Endothelial cell (in vitro differentiated cells): ENCODE measurements at regions not wholly inside any gene's neighbourhood (a gene's known extent, or its start where the extent isn't known, plus 50 kb on each side); places are given as distances from the start of the nearest gene placed in this dataset.

ENCODE experiments used
- DNase-seq: peaks from one replicate; pipeline ENCODE4 v3.0.0; 2021; ENCODE audit warnings: low spot score
- H3K27ac Mint-ChIP-seq: one replicate; pipeline ENCODE4 v1.8.0; 2021; ENCODE audit warnings: mixed read lengths, inconsistent platforms; ENCODE audit not compliant: unreplicated experiment
- H3K27me3 Mint-ChIP-seq: one replicate; pipeline ENCODE4 v1.8.0; 2021; ENCODE audit warnings: mild to moderate bottlenecking, moderate library complexity, mixed read lengths, inconsistent platforms; ENCODE audit not compliant: unreplicated experiment
- H3K36me3 Mint-ChIP-seq: one replicate; pipeline ENCODE4 v1.8.0; 2021; ENCODE audit warnings: mild to moderate bottlenecking, low read depth, mixed read lengths, inconsistent platforms; ENCODE audit not compliant: unreplicated experiment
- H3K4me1 Mint-ChIP-seq: one replicate; pipeline ENCODE4 v1.8.0; 2021; ENCODE audit warnings: mild to moderate bottlenecking, mixed read lengths, inconsistent platforms; ENCODE audit not compliant: unreplicated experiment
- H3K4me3 Mint-ChIP-seq: one replicate; pipeline ENCODE4 v1.8.0; 2021; ENCODE audit warnings: mild to moderate bottlenecking, mixed read lengths, inconsistent platforms; ENCODE audit not compliant: unreplicated experiment
- H3K9me3 Mint-ChIP-seq: one replicate; pipeline ENCODE4 v1.8.0; 2021; ENCODE audit warnings: mixed read lengths, inconsistent platforms; ENCODE audit not compliant: unreplicated experiment
- TF ChIP-seq, protein P1 (sequence below): fragments of 200-600 bp; sonication (generic); IDR thresholded peaks from one replicate; pipeline ENCODE4 v1.5.0; 2021; ENCODE audit warnings: antibody characterized with exemption; ENCODE audit not compliant: unreplicated experiment

DNA sequence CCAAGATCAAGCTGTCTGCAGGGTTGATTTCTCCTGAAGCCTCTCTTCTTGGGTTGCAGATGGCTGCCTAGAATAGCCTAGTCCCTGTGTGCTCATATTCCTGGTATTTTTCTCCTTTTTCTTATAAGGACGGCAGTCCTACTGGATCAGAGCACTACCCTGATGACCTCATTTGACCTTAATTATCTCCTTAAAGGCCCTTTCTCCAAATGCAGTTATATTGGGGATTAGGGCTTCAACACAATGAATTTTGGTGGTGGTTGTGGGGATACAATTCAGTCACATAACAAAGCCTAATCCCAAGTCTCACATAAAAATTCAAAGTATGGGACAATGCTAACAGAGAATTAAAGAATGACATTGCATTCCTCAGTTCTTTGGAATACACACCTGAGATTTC is 238.8 kb upstream of the SALL1 start:
- Mint-ChIP-seq H3K9me3 (no peaks in the 10 kb centered on the region), H3K4me3 (no peak overlapping the region), H3K4me1 (peaks cover 21% of the 10 kb centered on the region), H3K27ac (no peak overlapping the region), H3K36me3 (no peaks in the 10 kb centered on the region), H3K27me3 (no peaks in the 10 kb centered on the region)
- no peak for DNase-seq
- TF ChIP-seq, protein P1, sequence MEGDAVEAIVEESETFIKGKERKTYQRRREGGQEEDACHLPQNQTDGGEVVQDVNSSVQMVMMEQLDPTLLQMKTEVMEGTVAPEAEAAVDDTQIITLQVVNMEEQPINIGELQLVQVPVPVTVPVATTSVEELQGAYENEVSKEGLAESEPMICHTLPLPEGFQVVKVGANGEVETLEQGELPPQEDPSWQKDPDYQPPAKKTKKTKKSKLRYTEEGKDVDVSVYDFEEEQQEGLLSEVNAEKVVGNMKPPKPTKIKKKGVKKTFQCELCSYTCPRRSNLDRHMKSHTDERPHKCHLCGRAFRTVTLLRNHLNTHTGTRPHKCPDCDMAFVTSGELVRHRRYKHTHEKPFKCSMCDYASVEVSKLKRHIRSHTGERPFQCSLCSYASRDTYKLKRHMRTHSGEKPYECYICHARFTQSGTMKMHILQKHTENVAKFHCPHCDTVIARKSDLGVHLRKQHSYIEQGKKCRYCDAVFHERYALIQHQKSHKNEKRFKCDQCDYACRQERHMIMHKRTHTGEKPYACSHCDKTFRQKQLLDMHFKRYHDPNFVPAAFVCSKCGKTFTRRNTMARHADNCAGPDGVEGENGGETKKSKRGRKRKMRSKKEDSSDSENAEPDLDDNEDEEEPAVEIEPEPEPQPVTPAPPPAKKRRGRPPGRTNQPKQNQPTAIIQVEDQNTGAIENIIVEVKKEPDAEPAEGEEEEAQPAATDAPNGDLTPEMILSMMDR, result no peak

DNA sequence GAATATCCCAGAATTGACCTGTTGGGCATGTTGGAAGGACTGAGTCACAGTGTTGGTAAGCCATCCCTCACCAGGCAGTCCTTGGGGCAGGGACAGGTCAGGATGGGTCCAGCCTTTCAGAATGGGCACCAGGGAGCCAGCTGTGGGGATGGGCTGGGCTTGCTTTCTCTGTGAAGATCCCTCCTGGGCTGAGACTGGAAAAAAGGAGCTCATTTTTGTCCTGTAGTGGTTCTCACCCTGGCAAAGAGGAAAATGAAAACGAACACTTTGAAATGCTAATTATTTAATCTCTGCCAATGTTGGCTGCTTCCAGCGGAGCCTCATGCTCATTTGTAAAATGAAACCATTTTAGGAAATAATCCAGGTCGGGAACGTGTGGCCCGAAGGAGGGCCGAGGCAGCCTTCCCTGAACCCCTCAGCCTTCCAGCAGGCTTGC is 237.5 kb upstream of the SALL1 start:
- Mint-ChIP-seq H3K9me3 (no peaks in the 10 kb centered on the region), H3K27ac (no peak overlapping the region), H3K4me1 (peaks cover 32% of the 10 kb centered on the region), H3K27me3 (no peaks in the 10 kb centered on the region), H3K4me3 (no peak overlapping the region), H3K36me3 (no peaks in the 10 kb centered on the region)
- no peak for DNase-seq
- TF ChIP-seq, protein P1, result no peak

GRCh38 chr16:51383909-51384308 is 232.8 kb upstream of the SALL1 start:
- no peak overlapping the region for H3K27ac Mint-ChIP-seq

DNA sequence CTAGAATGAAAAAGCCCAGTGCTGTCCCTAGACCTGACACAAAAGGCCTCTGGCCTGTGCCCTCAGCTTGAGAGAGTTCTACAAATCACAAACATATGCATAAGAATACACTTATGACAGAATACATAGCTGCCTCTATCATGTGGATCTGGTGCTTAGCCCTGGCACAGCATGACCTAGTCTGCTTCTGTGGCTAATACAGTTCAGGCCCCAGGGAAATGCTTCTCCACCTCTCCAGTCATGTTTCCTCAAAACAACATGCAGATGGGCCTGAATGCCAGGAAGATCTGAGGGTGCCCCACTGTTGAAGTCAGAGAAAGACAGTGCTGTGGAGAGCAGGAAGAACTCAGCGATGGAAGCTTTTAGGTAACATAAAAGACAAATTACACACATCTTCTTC is 231.9 kb upstream of the SALL1 start:
- Mint-ChIP-seq H3K4me1 (peaks cover 25% of the 10 kb centered on the region), H3K27me3 (no peaks in the 10 kb centered on the region), H3K4me3 (no peak overlapping the region), H3K36me3 (no peaks in the 10 kb centered on the region), H3K27ac (no peak overlapping the region), H3K9me3 (no peaks in the 10 kb centered on the region)
- no peak for DNase-seq
- TF ChIP-seq, protein P1, result no peak

More at GRCh38 chr16:51383909-51384308, 232.8 kb upstream of the SALL1 start:
- no peak for DNase-seq
- H3K27me3 Mint-ChIP-seq, result no peaks in the 10 kb centered on the region
- H3K4me1 Mint-ChIP-seq, result peaks cover 25% of the 10 kb centered on the region
- no peaks in the 10 kb centered on the region for H3K36me3 Mint-ChIP-seq
- no peaks in the 10 kb centered on the region for H3K9me3 Mint-ChIP-seq
- TF ChIP-seq, protein P1, result no peak
- no peak overlapping the region for H3K4me3 Mint-ChIP-seq

- H3K27ac Mint-ChIP-seq, result no peak overlapping the region
- TF ChIP-seq, protein P1, result no peak
- H3K4me3 Mint-ChIP-seq, result no peak overlapping the region
- H3K27me3 Mint-ChIP-seq, result no peaks in the 10 kb centered on the region
- DNase-seq, result no peak
- no peaks in the 10 kb centered on the region for H3K36me3 Mint-ChIP-seq
- H3K9me3 Mint-ChIP-seq, result no peaks in the 10 kb centered on the region
- peaks cover 26% of the 10 kb centered on the region for H3K4me1 Mint-ChIP-seq
Observed at GRCh38 chr16:51382211-51382610, 231.1 kb upstream of the SALL1 start.
